Pulmonary artery endothelial cell (primary cell): ENCODE measurements at regions not wholly inside any gene's neighbourhood (a gene's known extent, or its start where the extent isn't known, plus 50 kb on each side); places are given as distances from the start of the nearest gene placed in this dataset.

Experiments used
- DNase-seq: peaks from one replicate; pipeline ENCODE4 v3.0.0-alpha.2; 2011; ENCODE audit warnings: low read depth, low spot score

DNA sequence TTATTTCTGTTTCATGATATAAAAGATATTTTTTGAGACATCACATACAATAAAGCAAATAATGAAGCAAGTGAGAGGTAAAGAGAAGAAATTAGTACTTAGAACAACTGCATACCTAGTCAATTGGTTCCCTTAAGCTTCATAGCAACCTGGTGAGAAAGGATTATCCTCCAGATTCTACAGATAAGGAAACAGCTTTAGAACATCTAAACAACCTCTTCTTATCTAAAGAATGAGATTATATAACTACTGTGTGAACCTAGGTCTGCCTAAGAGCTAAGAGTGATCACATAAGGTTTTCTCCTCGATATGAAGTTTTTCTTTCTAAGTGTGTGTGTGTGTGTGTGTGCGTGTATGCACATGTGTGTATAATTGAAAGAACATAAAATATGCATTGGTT lies 265.1 kb downstream of the NOL4 start:
- DNase-seq = no peak

DNA sequence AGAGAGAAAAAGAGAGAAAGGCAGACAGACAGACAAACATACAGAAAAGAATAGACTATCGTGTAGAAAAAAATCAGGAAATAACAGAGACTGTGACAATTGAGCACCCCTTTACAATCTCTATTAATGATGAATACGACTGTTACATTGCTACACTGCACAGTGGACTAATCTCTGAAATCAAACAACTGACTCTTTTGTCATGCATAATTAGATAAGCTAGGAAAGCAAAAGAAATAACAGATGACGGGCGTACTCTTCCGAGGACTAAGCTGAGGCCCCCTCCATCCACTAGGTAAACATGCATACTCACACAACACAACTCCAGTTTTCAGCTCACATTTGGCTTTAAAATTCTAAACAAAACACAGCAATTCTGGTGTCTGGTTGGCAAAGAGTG lies 267.0 kb downstream of the NOL4 start:
- no peak for DNase-seq

DNA sequence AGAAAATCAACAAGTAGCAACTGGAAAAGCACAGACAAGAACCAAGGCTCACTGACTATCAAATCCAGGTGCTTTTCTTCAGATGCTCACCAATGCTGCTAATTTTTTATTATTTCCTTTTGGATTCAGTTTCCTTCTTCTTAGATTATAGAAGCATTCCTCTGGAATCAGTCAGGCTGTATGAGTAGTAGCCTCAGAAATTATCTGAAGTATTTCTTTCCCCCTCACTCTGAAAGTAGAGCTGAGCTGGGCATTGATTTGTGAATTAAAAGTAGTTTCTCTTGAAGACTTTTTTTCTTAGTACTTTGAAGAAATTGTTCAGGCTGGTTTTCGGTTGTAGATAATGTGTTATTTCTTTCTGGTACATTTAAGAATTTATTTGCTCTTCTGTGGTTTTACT lies 273.7 kb downstream of the NOL4 start:
- DNase-seq = no peak

DNA sequence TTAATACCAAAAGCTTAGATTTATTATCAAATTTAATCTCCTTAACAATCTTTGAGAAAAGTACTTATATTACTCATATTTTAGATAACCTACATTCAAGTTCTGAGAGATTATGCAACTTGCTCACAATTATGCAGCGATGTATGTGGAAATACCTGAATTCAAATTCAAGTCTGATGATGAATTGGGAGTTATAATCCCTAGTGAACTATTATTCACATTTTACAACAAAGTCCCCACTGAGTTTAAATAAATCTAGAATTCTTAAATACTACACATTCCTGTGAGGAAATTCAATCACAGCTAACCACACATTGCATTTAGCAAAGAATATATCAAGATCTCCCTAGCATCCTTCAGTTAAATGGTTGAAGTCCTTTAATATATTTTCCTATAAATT lies 278.4 kb downstream of the NOL4 start:
- DNase-seq = no peak

DNA sequence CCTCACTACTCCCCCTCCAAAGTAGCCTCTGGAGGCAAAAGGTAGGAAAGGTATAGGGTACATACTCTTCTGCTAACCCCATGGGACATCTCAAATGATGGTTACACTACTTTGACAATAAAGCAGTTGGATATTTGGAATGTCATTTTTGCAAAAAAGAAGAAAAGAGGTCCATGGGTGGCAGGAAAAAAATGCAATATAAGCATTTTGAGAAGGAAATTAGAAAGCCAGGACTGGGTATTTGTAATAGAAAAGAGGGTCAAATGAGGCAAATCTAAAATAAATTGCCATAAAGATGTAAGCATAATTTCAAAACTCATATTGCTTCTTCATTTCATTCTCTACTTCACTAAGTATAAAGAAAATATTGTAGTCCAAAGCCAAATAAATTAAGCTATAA lies 280.2 kb downstream of the NOL4 start:
- no peak for DNase-seq

DNA sequence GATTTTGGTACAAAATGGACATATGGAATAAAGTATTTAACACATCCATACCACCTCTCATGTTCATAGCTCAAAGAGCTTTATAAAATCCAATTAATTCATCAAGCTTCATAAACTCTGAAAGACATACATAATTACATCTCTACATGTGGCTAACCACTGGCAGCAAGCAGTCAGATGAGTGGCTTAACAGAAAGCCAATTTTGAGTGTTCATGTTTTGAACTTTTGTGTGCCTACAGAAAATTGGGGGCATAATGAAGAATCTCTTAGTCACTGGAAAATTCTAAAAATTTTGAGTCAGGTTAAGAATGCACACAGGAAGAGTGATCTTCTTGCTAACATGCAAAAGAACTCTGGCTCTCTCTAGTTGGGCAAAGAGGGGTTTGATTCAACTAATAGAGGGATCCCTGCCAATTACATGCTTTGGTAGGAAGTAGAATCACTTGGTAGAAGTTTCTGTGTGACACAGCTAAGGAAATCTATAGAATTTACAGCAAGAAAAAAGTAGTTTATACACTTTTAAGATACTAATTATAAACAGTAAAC lies 287.4 kb downstream of the NOL4 start:
- no peak for DNase-seq

DNA sequence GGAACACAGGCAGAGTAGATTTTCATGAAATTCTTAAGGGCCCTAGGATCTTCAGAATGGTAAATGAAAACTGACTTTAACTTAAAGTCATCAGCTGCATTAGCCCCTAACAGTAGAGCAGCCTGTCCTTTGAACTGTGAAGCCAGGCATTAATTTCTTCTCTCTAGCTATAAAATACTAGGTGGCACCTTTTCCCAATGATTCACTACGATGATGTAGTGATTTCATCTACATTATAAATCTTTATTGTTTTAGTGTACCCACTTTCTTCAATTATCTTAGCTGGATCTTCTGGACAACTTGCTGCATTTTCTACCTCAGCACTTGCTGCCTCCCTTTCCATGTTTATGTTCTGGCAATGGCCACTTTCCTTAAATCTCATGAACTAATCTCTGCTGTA lies 290.5 kb downstream of the NOL4 start:
- no peak for DNase-seq

DNA sequence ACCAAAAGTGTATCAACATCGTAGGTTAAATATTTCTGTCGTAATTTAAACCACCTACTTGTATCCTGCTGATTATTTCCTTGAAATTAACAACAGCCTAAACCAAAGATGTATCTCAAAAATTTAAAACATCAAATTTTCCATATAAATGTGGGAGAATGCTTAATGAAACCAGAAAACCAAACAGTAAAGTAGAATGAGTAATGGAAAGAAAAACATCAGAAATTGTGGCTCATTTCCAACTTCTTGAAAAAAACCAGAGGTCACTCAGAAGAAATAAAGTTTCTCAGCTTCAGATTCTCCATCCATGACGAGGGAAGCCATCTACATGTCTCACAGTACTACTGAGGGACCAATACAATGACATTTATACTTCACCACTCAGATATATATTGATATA lies 296.5 kb downstream of the NOL4 start:
- no peak for DNase-seq

DNA sequence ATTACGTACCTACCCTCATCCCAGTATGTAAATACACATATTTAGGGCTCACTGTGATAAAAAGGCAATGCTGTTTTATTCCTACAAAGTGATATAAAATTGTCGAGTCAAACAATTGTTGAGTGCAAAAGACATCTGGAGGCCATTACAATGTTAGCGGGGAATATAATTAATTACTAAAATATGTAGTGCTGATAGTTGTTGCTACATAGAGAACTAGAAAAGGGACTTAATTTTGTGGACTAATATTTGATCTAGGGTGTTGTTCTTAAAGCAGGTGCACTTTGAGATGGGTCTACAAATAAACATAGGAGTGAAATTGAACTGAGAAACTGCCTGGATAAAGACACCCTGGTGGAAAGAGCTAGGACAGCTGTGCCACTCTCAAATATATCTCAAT lies 300.1 kb downstream of the NOL4 start:
- no peak for DNase-seq

DNA sequence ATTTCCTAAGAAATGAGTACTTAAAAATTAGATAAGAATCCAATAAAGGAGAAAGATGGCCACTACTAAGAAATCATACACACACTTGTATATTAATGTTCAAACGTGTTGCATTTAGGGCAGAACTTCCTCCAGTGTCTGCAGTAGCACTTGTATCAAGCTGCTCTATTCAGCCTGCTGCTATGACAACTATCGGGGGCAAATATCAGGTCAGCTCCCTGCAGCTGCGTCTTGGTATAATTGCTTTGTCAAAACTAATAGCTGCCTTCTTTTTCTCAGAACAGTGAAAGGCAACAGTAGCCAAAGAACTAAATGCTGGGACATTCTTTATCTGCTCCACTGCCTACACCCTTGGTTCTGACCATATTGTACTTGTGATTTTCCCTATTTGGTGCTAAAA lies 300.7 kb downstream of the NOL4 start:
- no peak for DNase-seq

DNA sequence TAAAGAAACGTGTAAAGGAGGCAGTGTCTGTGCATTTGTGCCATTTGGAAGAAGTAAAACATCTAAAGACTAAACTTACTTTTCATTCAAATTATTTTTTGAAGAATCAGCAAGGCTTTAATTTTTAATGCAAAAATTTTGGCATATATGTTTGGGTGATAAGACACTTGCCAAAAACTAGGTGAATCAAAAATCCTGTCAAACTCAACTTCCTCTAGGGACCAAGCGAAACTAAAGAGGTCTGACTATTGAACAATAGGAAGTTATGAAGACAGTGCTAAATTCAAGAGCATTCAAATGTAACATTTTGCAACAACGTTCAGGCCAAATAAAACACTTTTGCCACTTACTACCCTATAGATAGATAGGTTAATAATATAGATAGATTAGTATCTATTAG lies 306.1 kb downstream of the NOL4 start:
- DNase-seq = no peak

DNA sequence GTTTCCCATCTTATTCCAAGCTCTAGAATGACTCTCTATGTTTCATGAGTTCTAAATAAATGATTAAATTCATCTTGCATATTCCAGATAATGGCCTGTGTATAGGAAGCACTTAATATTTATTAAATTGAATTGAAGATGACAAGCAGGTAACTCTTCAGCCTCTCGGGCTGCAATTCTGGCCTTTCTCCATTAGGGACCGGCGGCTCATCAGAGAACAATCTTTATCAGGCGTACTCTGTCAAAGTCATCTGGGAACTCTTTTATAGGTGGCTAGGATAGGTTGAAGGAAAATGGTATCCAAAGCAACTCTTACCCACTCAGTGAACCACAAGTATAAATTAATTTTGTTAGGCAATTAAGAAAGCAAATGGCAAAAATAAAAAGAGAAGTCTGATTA lies 308.5 kb downstream of the NOL4 start:
- DNase-seq = no peak

DNA sequence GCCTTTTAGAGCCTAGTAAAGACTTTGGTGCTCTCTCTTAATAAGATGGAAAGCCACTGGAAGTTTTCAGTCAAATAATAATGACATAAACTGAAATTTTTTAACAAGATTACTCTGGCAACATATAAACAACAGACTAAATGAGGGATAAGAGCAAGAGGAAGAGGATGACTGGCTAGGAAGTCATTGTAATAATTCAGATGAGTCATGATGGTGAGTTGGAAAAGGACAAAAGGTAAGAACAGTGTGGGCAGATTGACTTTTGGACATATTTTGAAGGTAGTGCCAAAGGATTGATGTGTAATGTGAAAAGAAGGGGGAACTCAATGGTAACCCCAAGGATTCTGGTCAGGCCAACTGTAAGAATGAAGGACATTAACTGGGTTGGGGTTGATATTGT lies 310.3 kb downstream of the NOL4 start:
- DNase-seq = no peak

DNA sequence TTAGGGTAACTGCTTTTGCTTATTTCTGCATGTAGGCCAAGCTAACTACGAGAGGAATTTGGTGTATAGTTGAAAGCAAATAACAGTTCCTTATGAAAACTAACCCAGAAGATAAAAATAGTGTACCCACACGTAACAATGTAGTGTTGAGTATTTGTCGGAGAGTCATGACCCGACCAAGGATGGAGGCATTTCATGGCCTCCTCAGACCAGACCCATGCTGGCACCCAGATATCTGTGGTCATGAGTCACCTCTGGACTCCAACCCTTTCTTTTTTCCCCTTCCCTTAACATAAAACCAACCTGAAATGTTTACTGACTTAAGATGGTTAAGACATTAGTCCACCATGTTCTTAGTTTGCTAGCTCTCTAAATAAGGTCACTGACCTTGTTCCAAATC lies 318.7 kb downstream of the NOL4 start:
- no peak for DNase-seq

DNA sequence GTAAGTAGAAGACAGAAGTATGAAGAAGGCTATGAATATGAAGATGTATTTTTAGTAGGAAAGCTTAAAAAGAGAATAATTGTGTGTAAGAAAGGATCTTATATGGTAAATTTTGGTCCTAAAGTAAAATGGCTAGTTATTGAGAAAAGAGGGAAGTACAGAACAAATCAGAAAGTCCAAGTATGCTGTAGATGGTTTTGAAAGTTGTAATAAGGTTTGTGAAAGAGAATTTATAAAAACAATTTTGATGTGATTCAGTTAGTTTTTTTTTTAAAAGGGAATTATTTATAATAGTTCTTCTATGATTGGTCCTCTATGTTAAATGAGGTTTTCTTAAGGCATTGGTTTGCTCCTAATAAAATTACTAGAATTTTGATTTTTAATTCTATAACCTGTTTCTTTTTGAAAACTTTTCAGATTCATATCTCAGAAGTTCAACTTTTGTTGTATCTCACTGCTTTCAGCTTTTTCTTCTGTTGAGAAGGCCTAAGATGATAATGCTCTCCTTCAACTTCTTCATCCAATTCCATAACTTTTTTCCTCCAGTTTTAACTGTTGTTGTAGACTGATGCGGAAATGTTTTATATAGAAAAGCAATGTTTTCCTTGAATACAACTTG lies 322.7 kb downstream of the NOL4 start:
- no peak for DNase-seq

DNA sequence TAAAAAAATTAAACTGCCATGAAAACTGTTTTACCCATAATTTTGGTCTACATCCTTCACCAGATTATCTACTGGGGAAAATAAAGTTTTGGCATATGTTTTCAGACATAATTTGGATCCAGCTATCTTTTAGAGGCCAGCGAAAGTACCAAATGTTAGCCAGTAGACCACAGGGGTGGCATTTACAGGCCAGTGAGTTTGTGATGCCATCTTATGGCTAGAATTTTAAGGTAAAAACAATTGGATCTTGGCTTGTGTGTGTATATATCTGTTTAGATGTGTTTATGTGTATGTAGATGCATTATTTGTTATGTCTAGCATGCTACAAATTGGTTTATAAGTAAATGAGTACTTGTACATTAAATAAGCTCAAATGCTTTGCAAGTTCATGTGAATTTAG lies 322.6 kb downstream of the ASXL3 start:
- no peak for DNase-seq

DNA sequence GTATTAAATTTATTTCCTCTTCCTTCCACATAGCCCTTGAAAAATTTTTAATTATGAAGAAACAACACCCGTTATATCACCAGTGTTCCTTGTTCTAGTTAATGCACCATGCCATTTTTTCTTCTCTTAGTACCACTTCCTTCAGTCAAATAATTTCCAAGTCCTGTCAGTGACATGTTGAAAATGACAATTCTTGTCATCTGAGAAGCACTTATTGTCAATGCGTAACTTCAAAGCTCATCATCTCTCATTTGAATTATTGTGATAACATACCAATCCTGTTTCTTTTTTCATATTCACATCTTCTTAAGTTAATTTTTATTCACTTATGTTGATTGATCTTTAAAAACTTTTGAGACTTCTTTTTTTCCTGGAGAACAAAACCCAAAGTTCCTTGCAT lies 320.4 kb downstream of the ASXL3 start:
- DNase-seq = no peak

DNA sequence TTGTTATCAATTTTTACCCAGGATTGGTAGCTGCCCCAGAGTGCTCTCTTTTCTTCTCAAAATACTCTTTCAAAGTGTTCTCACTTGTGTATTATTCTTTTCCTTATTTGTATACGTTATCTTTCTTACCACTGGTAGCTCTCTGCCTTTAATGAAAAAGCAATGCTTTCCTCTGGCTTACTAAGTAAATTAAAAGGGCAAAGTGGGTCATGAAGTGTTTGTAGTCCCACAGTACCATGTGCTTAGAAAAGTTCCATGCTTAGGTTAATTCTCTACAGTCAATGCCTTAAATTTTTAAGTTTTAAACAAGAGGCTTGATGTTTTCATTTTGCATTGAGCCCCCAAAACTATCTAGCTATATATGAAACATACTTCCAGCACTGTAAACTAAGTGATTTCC lies 300.2 kb downstream of the ASXL3 start:
- DNase-seq = no peak

DNA sequence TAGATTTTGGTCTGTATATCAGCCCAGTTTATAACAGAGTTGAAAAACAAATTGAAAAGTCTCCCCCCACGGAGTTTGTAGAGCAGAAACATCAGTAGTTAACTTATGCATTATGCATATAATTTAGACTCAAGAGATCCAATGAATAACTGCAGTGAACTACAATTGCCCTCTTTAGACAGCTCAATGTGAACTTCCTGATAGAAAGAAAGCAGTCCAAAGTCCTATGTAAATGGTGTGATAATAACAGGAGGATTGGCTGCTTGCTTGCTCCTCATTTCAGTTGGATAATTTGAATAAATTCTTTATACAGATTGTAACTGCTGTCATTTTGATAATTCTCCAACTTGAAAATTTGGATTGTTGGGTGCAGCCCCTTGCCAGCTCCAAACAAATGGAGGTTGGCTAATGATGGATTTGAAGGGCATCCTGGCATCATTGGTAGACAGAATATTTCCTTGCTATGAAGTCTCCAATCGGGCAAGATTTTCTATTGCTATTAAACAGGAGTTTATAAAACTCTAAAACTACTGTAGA lies 297.1 kb downstream of the ASXL3 start:
- DNase-seq = no peak

DNA sequence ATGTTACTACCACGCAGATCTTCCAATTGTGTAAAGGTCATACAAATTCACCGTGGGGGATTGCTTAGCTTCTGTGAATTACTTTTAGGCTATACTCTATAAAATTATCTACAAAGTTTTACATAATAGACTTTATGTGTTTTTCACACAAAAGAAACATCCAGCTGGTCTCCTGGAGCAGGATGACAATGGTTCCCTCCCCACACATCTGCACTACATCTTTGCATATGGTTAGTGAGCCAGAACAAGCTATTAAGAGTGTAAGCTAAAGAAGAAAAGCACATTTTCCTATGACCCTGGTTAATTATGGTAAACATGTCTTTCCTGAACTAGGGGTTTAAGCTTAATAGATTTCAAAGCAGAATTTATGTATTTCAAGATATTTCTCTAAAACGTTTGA lies 295.1 kb downstream of the ASXL3 start:
- no peak for DNase-seq

DNA sequence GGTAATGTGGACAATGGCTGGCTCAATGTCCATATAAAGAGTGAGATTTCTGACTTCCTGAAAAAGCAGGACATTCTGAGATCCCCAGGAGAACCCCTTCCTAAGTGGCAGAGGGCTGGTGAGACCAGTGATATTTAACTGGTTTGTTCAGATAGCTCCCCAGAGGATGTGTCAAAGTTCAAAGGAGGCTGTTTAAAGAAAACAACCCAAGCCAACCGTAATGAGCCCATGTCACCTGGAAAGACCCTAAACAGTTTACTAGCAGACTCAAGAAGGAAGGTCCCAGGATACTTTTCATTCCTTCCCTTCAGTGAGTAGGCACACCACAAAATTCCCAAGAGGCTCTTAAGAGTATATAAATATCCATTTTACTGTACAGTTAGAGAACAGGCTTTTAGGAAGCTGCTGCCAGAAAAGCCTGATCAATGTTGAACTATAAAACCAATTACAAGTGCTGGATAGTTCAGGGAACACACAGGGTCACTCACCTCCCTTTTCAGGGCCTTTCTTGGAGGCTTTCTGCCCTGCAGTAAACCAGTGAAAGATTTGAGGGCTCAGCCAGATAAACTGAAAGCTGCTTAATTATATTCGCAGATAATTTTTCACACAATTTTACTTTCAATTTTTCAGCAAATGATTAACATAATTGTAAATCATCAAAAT lies 293.5 kb downstream of the ASXL3 start:
- no peak for DNase-seq

DNA sequence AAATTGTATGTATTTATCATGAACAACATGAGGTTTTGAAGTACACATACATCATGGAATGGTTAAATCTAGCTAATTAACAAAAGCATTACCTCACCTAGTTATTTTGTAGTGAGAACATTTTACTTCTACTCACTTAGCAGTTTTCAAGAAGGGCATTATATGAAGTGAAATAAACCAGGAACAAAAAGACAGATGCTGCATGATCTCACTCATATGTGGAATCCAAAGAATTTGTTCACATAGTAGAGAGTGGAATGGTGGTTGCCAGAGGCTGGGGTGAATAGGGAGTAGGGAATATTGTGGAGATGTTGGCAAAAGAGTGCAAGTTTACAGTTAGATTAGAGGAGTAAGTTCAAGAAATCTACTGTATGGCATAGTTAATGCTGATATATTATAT lies 292.0 kb downstream of the ASXL3 start:
- no peak for DNase-seq

DNA sequence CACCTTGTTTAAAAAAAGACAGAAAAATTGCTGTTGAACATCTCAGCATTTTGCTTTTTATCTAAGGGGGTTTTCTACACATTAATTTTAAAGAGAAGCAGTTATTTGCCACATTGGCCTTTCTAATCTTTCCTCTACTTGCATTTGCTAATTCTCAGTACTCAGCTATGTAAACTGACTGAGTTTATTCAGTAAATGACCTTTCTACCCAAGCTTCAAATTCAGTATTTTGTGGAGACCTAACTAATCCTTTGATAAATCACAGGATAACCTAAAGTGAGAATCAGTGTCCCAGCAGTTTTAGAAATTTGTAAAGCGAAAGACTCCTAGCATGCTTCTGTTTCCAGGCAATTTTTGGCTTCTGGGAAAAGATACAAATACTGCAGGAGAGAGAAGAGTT lies 288.4 kb downstream of the ASXL3 start:
- no peak for DNase-seq
